ENCODE measurements at regions not wholly inside any gene's neighbourhood (a gene's known extent, or its start where the extent isn't known, plus 50 kb on each side); places are given as distances from the start of the nearest gene placed in this dataset.

GRCh38 chr15:61411902-61412510, 182.9 kb upstream of the RORA start:
- intact Hi-C loops (cut with DNase I), result no loop called here
- no peaks in the 10 kb centered on the region for H3K36me3 ChIP-seq (replicated peaks in 1 of 2; ENCODE audit: insufficient read depth in 1 of 2, low read depth in 2 of 2)
- TF ChIP-seq POLR2A (IDR thresholded peaks at IDR 0.05), result no peak
- no peak for TF ChIP-seq CTCF (IDR thresholded peaks at IDR 0.05)
- 28 to 46% methylated on average over 3 of the region's 3 CpGs for WGBS, 2 donors
- no peak overlapping the region for H3K4me3 ChIP-seq
- ATAC-seq (no peak), DNase-seq (no peak)
- H3K9me3 ChIP-seq, result no peaks in the 10 kb centered on the region
- H3K27me3 ChIP-seq, result no peaks in the 10 kb centered on the region
- no peak overlapping the region for H3K27ac ChIP-seq
- no peaks in the 10 kb centered on the region for H3K4me1 ChIP-seq

- H3K27me3 ChIP-seq, result no peaks in the 10 kb centered on the region
- H3K9me3 ChIP-seq, result no peaks in the 10 kb centered on the region
- ATAC-seq (no peak), DNase-seq (no peak)
- 89 to 96% methylated on average over 2 of the region's 2 CpGs for WGBS, 2 donors
- H3K27ac ChIP-seq, result no peak overlapping the region
- no peak overlapping the region for H3K4me3 ChIP-seq
- no peak for TF ChIP-seq POLR2A (IDR thresholded peaks at IDR 0.05)
- no peak for TF ChIP-seq CTCF (IDR thresholded peaks at IDR 0.05)
- H3K4me1 ChIP-seq, result no peaks in the 10 kb centered on the region
- H3K36me3 ChIP-seq (replicated peaks in 1 of 2; ENCODE audit: insufficient read depth in 1 of 2, low read depth in 2 of 2), result no peaks in the 10 kb centered on the region
- intact Hi-C loops (cut with DNase I), result no loop called here
Observed at GRCh38 chr15:61410662-61411061, 181.6 kb upstream of the RORA start.

- intact Hi-C loops (cut with DNase I), result no loop called here
- Histone ChIP-seq H3K4me3 (no peak overlapping the region), H3K9me3 (no peaks in the 10 kb centered on the region), H3K27me3 (no peaks in the 10 kb centered on the region), H3K27ac (no peak overlapping the region), H3K4me1 (no peaks in the 10 kb centered on the region), H3K36me3 (replicated peaks in 1 of 2; ENCODE audit: insufficient read depth in 1 of 2, low read depth in 2 of 2) (no peaks in the 10 kb centered on the region)
- DNase-seq, result no peak
- TF ChIP-seq CTCF (IDR thresholded peaks at IDR 0.05), result no peak
- TF ChIP-seq POLR2A (IDR thresholded peaks at IDR 0.05), result no peak
- WGBS, 2 donors, result 76% methylated on average over 2 of the region's 2 CpGs
- ATAC-seq, result no peak
Observed at GRCh38 chr15:61404567-61404966, 175.5 kb upstream of the RORA start.

- no peak for TF ChIP-seq CTCF (IDR thresholded peaks at IDR 0.05)
- no peak for TF ChIP-seq POLR2A (IDR thresholded peaks at IDR 0.05)
- H3K36me3 ChIP-seq (replicated peaks in 1 of 2; ENCODE audit: insufficient read depth in 1 of 2, low read depth in 2 of 2), result no peaks in the 10 kb centered on the region
- H3K4me1 ChIP-seq, result no peaks in the 10 kb centered on the region
- no peaks in the 10 kb centered on the region for H3K27me3 ChIP-seq
- WGBS, 2 donors, result 64 to 69% methylated on average over 6 of the region's 6 CpGs
- DNase-seq (no peak), ATAC-seq (no peak)
- no peaks in the 10 kb centered on the region for H3K9me3 ChIP-seq
- intact Hi-C loops (cut with DNase I), result no loop called here
- H3K27ac ChIP-seq, result no peak overlapping the region
- no peak overlapping the region for H3K4me3 ChIP-seq
Observed at GRCh38 chr15:61403884-61404283, 174.8 kb upstream of the RORA start.

Data from body of pancreas (tissue), 4 donors.